OCI-LY7 (cell line): ENCODE measurements at regions not wholly inside any gene's neighbourhood (a gene's known extent, or its start where the extent isn't known, plus 50 kb on each side); places are given as distances from the start of the nearest gene placed in this dataset.

ENCODE experiments used
- CTCF ChIP-seq: fragments of 200-600 bp; sonication (generic); conservative IDR thresholded peaks from 2 replicates; pipeline ENCODE4 v1.5.1; 2014; ENCODE audit warnings: mild to moderate bottlenecking, antibody characterized with exemption, low read length, moderate library complexity, mixed read lengths
- EZH2phosphoT487 ChIP-seq: fragments of 200-600 bp; sonication (generic); IDR thresholded peaks from 2 replicates; pipeline ENCODE4 v1.6.1; 2018; ENCODE audit warnings: low read depth, borderline replicate concordance, mild to moderate bottlenecking, mixed run types, antibody characterized with exemption, low read length, moderate library complexity, mixed read lengths

DNA sequence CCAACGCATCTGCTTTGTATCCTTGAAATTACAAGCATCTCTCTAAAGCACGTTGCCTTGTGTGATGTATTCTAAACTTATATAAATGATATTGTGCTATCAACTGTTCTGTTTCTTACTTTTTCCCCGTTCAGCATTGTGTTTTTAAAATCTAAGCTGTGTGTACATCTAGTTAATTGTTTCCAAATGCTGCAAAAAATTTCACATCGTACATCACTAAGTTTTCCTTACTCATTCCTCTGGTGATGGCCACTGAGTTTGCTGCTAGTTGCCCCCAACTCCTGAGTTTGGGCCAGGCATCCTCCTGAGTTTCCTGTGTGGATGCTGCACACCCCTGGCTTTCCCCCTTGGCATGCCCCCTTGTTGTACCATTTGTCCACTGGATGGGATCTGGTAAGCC is 139.7 kb downstream of the MYCN start:
- TF ChIP-seq CTCF (no peak), EZH2phosphoT487 (no peak)
